ENCODE measurements at regions not wholly inside any gene's neighbourhood (a gene's known extent, or its start where the extent isn't known, plus 50 kb on each side); places are given as distances from the start of the nearest gene placed in this dataset.

- Histone ChIP-seq H3K14ac (ENCODE audit: low read length) (no peak overlapping the region), H3K4me1 (ENCODE audit: control insufficient read depth in 2 of 2, insufficient read depth in 1 of 2, low read depth in 1 of 2, low read length in 2 of 2) (no peaks in the 10 kb centered on the region), H4K8ac (ENCODE audit: low read depth, low read length) (no peak overlapping the region), H2BK12ac (ENCODE audit: low read length) (no peak overlapping the region), H2BK15ac (ENCODE audit: low read length) (no peak overlapping the region), H3K36me3 (replicated peaks in 1 of 2; ENCODE audit: control insufficient read depth in 2 of 2, insufficient read depth in 2 of 2, low read length in 2 of 2) (no peaks in the 10 kb centered on the region), H3K79me1 (ENCODE audit: low read depth, low read length) (no peaks in the 10 kb centered on the region), H3K4ac (ENCODE audit: low read length) (no peak overlapping the region), H2AK5ac (ENCODE audit: low read depth, low read length) (no peak overlapping the region), H3K27ac (replicated peaks; ENCODE audit: low read length) (no peak overlapping the region), H3K27me3 (ENCODE audit: control insufficient read depth in 3 of 3, insufficient read depth in 3 of 3, low read depth in 1 of 3, low read length in 3 of 3) (no peaks in the 10 kb centered on the region), H4K91ac (ENCODE audit: low read depth, low read length, poor library complexity) (no peak overlapping the region), H3K9me3 (replicated peaks in 1 of 2; ENCODE audit: control insufficient read depth in 2 of 2, insufficient read depth in 1 of 2, low read depth in 1 of 2, low read length in 2 of 2) (peaks cover 0 to 4% of the 10 kb centered on the region in 2 donors), H2BK5ac (ENCODE audit: low read length) (no peak overlapping the region), H3K18ac (ENCODE audit: low read length) (no peak overlapping the region), H3K4me2 (ENCODE audit: insufficient read depth, low read length, poor library complexity, severe bottlenecking) (no peak overlapping the region), H2AFZ (ENCODE audit: low read length) (no peak overlapping the region), H3K9ac (ENCODE audit: low read depth, low read length, poor library complexity) (no peak overlapping the region), H3K23ac (ENCODE audit: low read depth, low read length, poor library complexity) (no peak overlapping the region), H3K4me3 (ENCODE audit: low read length in 2 of 2) (no peak overlapping the region), H2BK120ac (ENCODE audit: low read depth, low read length) (no peak overlapping the region)
- WGBS, 2 donors (ENCODE audit: extremely low coverage in 2 of 2, insufficient read length in 2 of 2, insufficient replicate concordance in 1 of 2) = no CpG with 5 or more reads among the region's 4 CpGs
- DNase-seq (ENCODE audit: low spot score) = no peak
Measured at GRCh38 chr9:99752417-99753109, 69.1 kb upstream of the NR4A3 start.

DNA sequence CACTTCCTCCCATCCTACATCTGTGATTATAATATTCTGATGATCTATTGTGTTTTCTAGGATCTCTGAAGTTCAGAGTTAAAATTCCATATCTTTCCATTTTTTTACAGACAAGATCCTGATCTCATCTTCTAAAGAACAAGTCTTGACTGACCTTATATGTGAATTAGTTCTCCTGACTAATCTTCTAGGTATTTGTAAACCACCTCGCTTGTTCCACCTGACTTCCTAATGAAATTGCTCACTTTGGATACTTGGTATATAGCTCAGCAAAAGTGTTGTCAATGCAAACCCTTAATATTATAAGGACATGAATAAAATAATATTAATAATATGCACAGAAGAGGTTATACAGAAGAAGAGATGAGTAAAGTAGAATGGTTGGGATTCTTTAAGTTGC lies 68.2 kb upstream of the NR4A3 start:
- no peak overlapping the region for H3K18ac ChIP-seq (ENCODE audit: low read length)
- no peak for DNase-seq (ENCODE audit: low spot score)

GRCh38 chr9:99760421-99760820 lies 61.3 kb upstream of the NR4A3 start:
- Histone ChIP-seq H3K79me1 (ENCODE audit: low read depth, low read length) (no peaks in the 10 kb centered on the region), H3K36me3 (replicated peaks in 1 of 2; ENCODE audit: control insufficient read depth in 2 of 2, insufficient read depth in 2 of 2, low read length in 2 of 2) (no peaks in the 10 kb centered on the region), H3K4ac (ENCODE audit: low read length) (no peak overlapping the region), H4K91ac (ENCODE audit: low read depth, low read length, poor library complexity) (no peak overlapping the region), H3K23ac (ENCODE audit: low read depth, low read length, poor library complexity) (no peak overlapping the region), H2AFZ (ENCODE audit: low read length) (no peak overlapping the region), H4K8ac (ENCODE audit: low read depth, low read length) (no peak overlapping the region), H3K18ac (ENCODE audit: low read length) (no peak overlapping the region), H3K4me3 (ENCODE audit: low read length in 2 of 2) (no peak overlapping the region), H3K9me3 (replicated peaks in 1 of 2; ENCODE audit: control insufficient read depth in 2 of 2, insufficient read depth in 1 of 2, low read depth in 1 of 2, low read length in 2 of 2) (peaks cover 0 to 3% of the 10 kb centered on the region in 2 donors), H2BK5ac (ENCODE audit: low read length) (no peak overlapping the region), H2BK12ac (ENCODE audit: low read length) (no peak overlapping the region), H2BK120ac (ENCODE audit: low read depth, low read length) (no peak overlapping the region), H2AK5ac (ENCODE audit: low read depth, low read length) (no peak overlapping the region), H3K9ac (ENCODE audit: low read depth, low read length, poor library complexity) (no peak overlapping the region), H3K27ac (replicated peaks; ENCODE audit: low read length) (no peak overlapping the region), H3K4me2 (ENCODE audit: insufficient read depth, low read length, poor library complexity, severe bottlenecking) (no peak overlapping the region), H3K14ac (ENCODE audit: low read length) (no peak overlapping the region), H3K4me1 (ENCODE audit: control insufficient read depth in 2 of 2, insufficient read depth in 1 of 2, low read depth in 1 of 2, low read length in 2 of 2) (no peaks in the 10 kb centered on the region), H3K27me3 (ENCODE audit: control insufficient read depth in 3 of 3, insufficient read depth in 3 of 3, low read depth in 1 of 3, low read length in 3 of 3) (no peaks in the 10 kb centered on the region), H2BK15ac (ENCODE audit: low read length) (no peak overlapping the region)
- DNase-seq (ENCODE audit: low spot score) = no peak

More for the DNA sequence above, 68.2 kb upstream of the NR4A3 start:
- H4K8ac ChIP-seq (ENCODE audit: low read depth, low read length) = no peak overlapping the region
- no peaks in the 10 kb centered on the region for H3K27me3 ChIP-seq (ENCODE audit: control insufficient read depth in 3 of 3, insufficient read depth in 3 of 3, low read depth in 1 of 3, low read length in 3 of 3)
- H3K23ac ChIP-seq (ENCODE audit: low read depth, low read length, poor library complexity) = no peak overlapping the region
- no peak overlapping the region for H2AFZ ChIP-seq (ENCODE audit: low read length)
- H3K4ac ChIP-seq (ENCODE audit: low read length) = no peak overlapping the region
- H3K9ac ChIP-seq (ENCODE audit: low read depth, low read length, poor library complexity) = no peak overlapping the region
- no peak overlapping the region for H2BK120ac ChIP-seq (ENCODE audit: low read depth, low read length)
- WGBS, 2 donors (ENCODE audit: extremely low coverage in 2 of 2, insufficient read length in 2 of 2, insufficient replicate concordance in 1 of 2) = no CpG with 5 or more reads among the region's 1 CpG
- H2BK12ac ChIP-seq (ENCODE audit: low read length) = no peak overlapping the region
- H3K36me3 ChIP-seq (replicated peaks in 1 of 2; ENCODE audit: control insufficient read depth in 2 of 2, insufficient read depth in 2 of 2, low read length in 2 of 2) = no peaks in the 10 kb centered on the region
- H2BK5ac ChIP-seq (ENCODE audit: low read length) = no peak overlapping the region
- no peak overlapping the region for H2AK5ac ChIP-seq (ENCODE audit: low read depth, low read length)
- peaks cover 0 to 4% of the 10 kb centered on the region in 2 donors for H3K9me3 ChIP-seq (replicated peaks in 1 of 2; ENCODE audit: control insufficient read depth in 2 of 2, insufficient read depth in 1 of 2, low read depth in 1 of 2, low read length in 2 of 2)
- H4K91ac ChIP-seq (ENCODE audit: low read depth, low read length, poor library complexity) = no peak overlapping the region
- no peak overlapping the region for H3K14ac ChIP-seq (ENCODE audit: low read length)
- H2BK15ac ChIP-seq (ENCODE audit: low read length) = no peak overlapping the region
- no peak overlapping the region for H3K27ac ChIP-seq (replicated peaks; ENCODE audit: low read length)
- no peak overlapping the region for H3K4me3 ChIP-seq (ENCODE audit: low read length in 2 of 2)
- H3K4me2 ChIP-seq (ENCODE audit: insufficient read depth, low read length, poor library complexity, severe bottlenecking) = no peak overlapping the region
- no peaks in the 10 kb centered on the region for H3K4me1 ChIP-seq (ENCODE audit: control insufficient read depth in 2 of 2, insufficient read depth in 1 of 2, low read depth in 1 of 2, low read length in 2 of 2)
- H3K79me1 ChIP-seq (ENCODE audit: low read depth, low read length) = no peaks in the 10 kb centered on the region

DNA sequence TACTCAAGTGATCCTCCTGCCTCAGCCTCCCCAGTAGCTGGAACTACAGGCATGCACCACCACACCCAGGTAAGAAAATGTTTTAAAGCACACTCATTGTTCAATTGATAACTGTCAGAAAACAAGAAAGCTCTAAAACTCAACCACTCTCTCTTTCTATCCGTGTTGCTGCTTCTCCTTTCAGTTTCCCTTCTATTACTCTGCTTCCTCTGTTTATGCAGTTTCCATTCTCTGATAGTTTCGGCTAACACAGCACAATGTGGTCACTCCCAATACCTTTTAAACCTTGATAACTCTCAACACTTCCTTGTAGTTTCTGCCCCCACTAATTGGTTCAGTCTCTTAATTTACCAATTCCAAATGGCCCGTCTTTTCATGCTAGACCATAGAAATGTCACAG lies 59.2 kb upstream of the NR4A3 start:
- Histone ChIP-seq H2BK12ac (ENCODE audit: low read length) (no peak overlapping the region), H3K79me1 (ENCODE audit: low read depth, low read length) (no peaks in the 10 kb centered on the region), H3K27ac (replicated peaks; ENCODE audit: low read length) (no peak overlapping the region), H3K36me3 (replicated peaks in 1 of 2; ENCODE audit: control insufficient read depth in 2 of 2, insufficient read depth in 2 of 2, low read length in 2 of 2) (no peaks in the 10 kb centered on the region), H3K4me1 (ENCODE audit: control insufficient read depth in 2 of 2, insufficient read depth in 1 of 2, low read depth in 1 of 2, low read length in 2 of 2) (no peaks in the 10 kb centered on the region), H3K4ac (ENCODE audit: low read length) (no peak overlapping the region), H2BK5ac (ENCODE audit: low read length) (no peak overlapping the region), H3K9ac (ENCODE audit: low read depth, low read length, poor library complexity) (no peak overlapping the region), H3K4me2 (ENCODE audit: insufficient read depth, low read length, poor library complexity, severe bottlenecking) (no peak overlapping the region), H3K14ac (ENCODE audit: low read length) (no peak overlapping the region), H2BK15ac (ENCODE audit: low read length) (no peak overlapping the region), H4K91ac (ENCODE audit: low read depth, low read length, poor library complexity) (no peak overlapping the region), H3K27me3 (ENCODE audit: control insufficient read depth in 3 of 3, insufficient read depth in 3 of 3, low read depth in 1 of 3, low read length in 3 of 3) (no peaks in the 10 kb centered on the region), H2AFZ (ENCODE audit: low read length) (no peak overlapping the region), H2BK120ac (ENCODE audit: low read depth, low read length) (no peak overlapping the region), H4K8ac (ENCODE audit: low read depth, low read length) (no peak overlapping the region), H3K9me3 (replicated peaks in 1 of 2; ENCODE audit: control insufficient read depth in 2 of 2, insufficient read depth in 1 of 2, low read depth in 1 of 2, low read length in 2 of 2) (no peaks in the 10 kb centered on the region), H3K4me3 (ENCODE audit: low read length in 2 of 2) (no peak overlapping the region), H3K18ac (ENCODE audit: low read length) (no peak overlapping the region), H2AK5ac (ENCODE audit: low read depth, low read length) (no peak overlapping the region), H3K23ac (ENCODE audit: low read depth, low read length, poor library complexity) (no peak overlapping the region)
- DNase-seq (ENCODE audit: low spot score) = no peak
- no CpG with 5 or more reads among the region's 3 CpGs for WGBS, 2 donors (ENCODE audit: extremely low coverage in 2 of 2, insufficient read length in 2 of 2, insufficient replicate concordance in 1 of 2)

Data from neuronal stem cell (in vitro differentiated cells).